T-helper 1 cell treated with Interleukin-12 subunit alpha and Interleukin-12 subunit beta and Interleukin-4 antibody, amounts not matched to agents 30 μg/mL and 1 μg/mL, for 36 hours (primary cell): ENCODE measurements at regions not wholly inside any gene's neighbourhood (a gene's known extent, or its start where the extent isn't known, plus 50 kb on each side); places are given as distances from the start of the nearest gene placed in this dataset.

Experiments used
- H3K27ac Mint-ChIP-seq: one replicate; pipeline ENCODE4 v1.8.0; 2021; ENCODE audit warnings: mild to moderate bottlenecking, mixed read lengths
- H3K27me3 Mint-ChIP-seq: one replicate; pipeline ENCODE4 v1.8.0; 2021; ENCODE audit warnings: low read depth, mixed read lengths
- H3K36me3 Mint-ChIP-seq: one replicate; pipeline ENCODE4 v1.8.0; 2021; ENCODE audit warnings: low read depth, mixed read lengths
- H3K4me1 Mint-ChIP-seq: one replicate; pipeline ENCODE4 v1.8.0; 2021; ENCODE audit warnings: low read depth, mixed read lengths
- H3K4me3 Mint-ChIP-seq: one replicate; pipeline ENCODE4 v1.8.0; 2021; ENCODE audit warnings: mild to moderate bottlenecking, moderate library complexity, mixed read lengths
- H3K9me3 Mint-ChIP-seq: one replicate; pipeline ENCODE4 v1.8.0; 2021; ENCODE audit warnings: mixed read lengths

DNA sequence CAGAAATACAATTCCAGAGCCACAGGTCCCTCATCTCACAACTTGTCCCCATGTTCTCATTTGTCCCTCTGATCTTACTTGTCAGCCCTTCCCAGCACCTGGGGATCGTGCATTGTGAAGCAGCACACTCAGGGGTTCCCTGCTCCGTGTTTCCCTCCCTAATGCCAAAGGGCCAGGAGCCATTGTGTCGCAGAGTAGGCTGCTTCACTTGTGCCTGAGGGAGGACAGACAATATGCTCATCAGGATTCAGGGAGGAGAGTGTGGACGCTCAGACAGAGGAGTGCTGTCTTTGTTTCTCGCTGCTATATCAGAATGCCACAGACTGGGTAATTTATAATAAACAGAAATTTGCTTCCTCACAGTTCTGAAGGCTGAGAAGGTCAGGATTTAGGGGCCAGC lies 315.3 kb downstream of the TRIML1 start:
- Mint-ChIP-seq H3K9me3 (peaks cover 29% of the 10 kb centered on the region), H3K27me3 (no peaks in the 10 kb centered on the region), H3K27ac (no peak overlapping the region), H3K4me1 (no peaks in the 10 kb centered on the region), H3K4me3 (no peak overlapping the region), H3K36me3 (no peaks in the 10 kb centered on the region)

DNA sequence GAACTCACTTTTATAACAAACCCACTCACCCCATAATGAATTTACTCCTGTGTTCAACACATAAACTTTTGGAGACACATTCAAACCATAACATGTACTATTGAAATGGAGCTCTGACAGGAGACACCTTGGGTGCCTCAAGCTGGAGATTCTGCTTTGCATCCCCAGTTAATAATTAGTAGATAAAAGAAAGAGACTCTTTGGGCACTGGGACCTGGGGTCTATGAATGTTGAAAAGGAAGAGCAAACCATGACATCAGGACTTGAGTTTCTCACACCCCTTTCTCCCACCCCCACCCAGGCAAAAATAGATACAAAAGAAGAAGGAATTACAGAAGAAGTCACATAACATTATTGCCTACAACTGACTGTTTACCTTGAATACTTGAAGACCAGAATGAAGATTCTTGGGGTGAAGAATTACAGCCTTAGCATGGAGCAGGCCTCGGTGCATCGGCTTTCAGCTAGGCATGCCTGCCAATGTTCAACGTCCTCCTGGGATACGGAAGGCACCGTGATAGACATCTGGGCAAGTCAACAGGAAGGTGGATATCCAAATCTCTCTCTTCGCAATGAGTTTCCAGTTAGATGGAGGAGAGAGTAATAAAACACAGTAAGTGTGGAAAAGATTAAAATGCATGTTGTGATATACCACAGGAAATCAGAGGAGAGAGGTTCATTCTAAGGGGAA lies 316.0 kb downstream of the TRIML1 start:
- H3K27ac Mint-ChIP-seq, result no peak overlapping the region
- no peaks in the 10 kb centered on the region for H3K36me3 Mint-ChIP-seq
- no peaks in the 10 kb centered on the region for H3K27me3 Mint-ChIP-seq
- no peaks in the 10 kb centered on the region for H3K4me1 Mint-ChIP-seq
- H3K4me3 Mint-ChIP-seq, result no peak overlapping the region
- peaks cover 33% of the 10 kb centered on the region for H3K9me3 Mint-ChIP-seq

DNA sequence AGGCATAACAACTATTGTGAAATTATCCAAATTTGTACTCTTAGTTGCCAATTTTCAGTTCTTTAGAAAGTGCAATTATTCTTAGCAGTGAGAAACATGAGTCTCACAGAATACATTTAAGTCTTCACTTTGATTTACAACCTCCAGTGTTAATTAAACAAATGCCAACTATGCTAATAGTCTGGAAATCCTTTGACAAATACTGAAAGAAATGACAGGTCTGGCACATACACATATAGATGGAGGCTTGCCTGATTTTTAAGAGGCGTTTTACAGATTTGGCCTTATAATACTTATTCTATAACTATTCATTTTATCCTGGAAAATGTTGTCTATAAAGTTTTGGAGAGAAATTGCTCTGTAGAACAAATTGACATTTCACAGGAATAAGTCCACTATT lies 320.1 kb downstream of the TRIML1 start:
- Mint-ChIP-seq H3K9me3 (peaks cover 48% of the 10 kb centered on the region), H3K27ac (no peak overlapping the region), H3K4me3 (no peak overlapping the region), H3K36me3 (no peaks in the 10 kb centered on the region), H3K4me1 (no peaks in the 10 kb centered on the region), H3K27me3 (no peaks in the 10 kb centered on the region)

DNA sequence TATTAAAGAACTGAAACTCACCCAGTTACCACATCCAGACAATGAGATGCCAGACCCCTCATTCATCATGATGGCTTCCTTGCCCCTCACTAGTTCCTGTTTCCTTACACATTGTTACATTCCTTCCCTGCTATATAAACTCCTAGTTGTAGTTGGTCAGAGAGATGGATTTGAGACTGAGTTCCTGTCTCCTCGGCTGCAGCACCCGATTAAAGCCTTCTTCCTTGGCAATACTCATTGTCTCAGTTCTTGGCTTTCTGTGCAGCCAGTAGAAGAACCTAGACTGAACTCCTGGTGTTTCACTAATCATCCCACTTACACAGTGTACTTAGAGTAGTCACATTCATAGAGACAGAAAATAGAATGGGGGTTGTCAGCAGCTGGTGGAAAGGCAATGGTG lies 324.7 kb downstream of the TRIML1 start:
- no peaks in the 10 kb centered on the region for H3K36me3 Mint-ChIP-seq
- no peaks in the 10 kb centered on the region for H3K4me1 Mint-ChIP-seq
- peaks cover 21% of the 10 kb centered on the region for H3K9me3 Mint-ChIP-seq
- no peak overlapping the region for H3K27ac Mint-ChIP-seq
- H3K27me3 Mint-ChIP-seq, result no peaks in the 10 kb centered on the region
- H3K4me3 Mint-ChIP-seq, result no peak overlapping the region

DNA sequence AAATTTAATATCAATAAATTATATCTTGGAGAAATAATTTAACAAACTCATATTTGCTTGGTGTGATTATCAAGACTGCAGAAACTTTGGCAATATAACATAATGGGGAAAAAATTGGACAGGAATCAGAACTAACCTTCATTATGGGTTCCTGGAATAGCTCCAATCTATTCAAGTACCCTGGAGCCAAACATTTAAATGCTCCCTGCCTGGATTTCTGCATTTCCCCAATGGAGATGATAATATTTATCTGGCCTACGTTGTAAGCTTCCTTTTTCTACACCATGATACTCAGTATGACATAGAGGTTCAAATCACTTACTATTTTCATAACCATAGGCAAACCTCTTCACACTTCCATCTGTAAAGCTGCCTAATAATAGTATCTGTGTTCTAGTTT lies 326.8 kb downstream of the TRIML1 start:
- H3K27ac Mint-ChIP-seq, result no peak overlapping the region
- H3K4me3 Mint-ChIP-seq, result no peak overlapping the region
- H3K27me3 Mint-ChIP-seq, result no peaks in the 10 kb centered on the region
- peaks cover 17% of the 10 kb centered on the region for H3K9me3 Mint-ChIP-seq
- no peaks in the 10 kb centered on the region for H3K36me3 Mint-ChIP-seq
- H3K4me1 Mint-ChIP-seq, result no peaks in the 10 kb centered on the region

DNA sequence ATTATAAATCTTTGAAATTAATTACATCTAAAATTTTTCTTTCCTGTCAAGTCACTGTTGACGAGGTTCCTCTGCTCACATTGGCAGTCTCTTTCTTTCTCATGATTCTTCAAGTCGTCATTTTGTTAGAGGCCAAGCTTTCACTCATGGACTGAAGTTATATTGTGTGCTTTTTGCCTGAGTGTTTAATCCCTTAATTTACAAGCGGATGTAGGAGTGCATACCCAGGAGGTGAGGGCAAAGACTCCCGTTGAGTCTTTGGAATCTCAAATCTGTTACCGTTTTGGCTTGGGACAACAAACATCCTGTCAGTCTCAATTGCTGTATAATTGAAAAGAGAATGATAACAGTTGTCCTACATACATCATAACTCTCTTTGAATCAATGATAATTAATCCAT lies 345.0 kb downstream of the TRIML1 start:
- Mint-ChIP-seq H3K27me3 (no peaks in the 10 kb centered on the region), H3K36me3 (no peaks in the 10 kb centered on the region), H3K27ac (no peak overlapping the region), H3K9me3 (peaks cover 22% of the 10 kb centered on the region), H3K4me3 (no peak overlapping the region), H3K4me1 (no peaks in the 10 kb centered on the region)

DNA sequence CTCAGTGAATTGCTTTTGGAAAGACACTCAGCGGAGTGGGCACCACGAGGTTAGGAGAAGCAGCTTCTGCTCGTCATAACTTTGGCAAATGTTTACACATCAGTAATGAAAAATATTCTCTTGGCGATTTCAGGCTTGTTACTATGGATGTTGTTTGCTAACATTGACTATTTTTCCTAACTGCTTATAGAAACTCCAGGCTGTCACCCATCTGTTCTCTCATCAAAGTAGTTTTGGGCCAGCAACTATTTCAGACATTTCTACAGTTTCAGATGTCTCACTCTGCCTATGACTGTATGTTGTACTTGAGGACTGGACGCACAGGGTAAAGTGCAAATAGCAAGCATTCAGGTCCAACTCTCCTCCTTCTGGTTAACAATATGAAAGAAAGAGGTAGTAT lies 346.7 kb downstream of the TRIML1 start:
- H3K4me3 Mint-ChIP-seq, result no peak overlapping the region
- peaks cover 21% of the 10 kb centered on the region for H3K9me3 Mint-ChIP-seq
- H3K27me3 Mint-ChIP-seq, result no peaks in the 10 kb centered on the region
- no peaks in the 10 kb centered on the region for H3K4me1 Mint-ChIP-seq
- H3K27ac Mint-ChIP-seq, result no peak overlapping the region
- no peaks in the 10 kb centered on the region for H3K36me3 Mint-ChIP-seq

DNA sequence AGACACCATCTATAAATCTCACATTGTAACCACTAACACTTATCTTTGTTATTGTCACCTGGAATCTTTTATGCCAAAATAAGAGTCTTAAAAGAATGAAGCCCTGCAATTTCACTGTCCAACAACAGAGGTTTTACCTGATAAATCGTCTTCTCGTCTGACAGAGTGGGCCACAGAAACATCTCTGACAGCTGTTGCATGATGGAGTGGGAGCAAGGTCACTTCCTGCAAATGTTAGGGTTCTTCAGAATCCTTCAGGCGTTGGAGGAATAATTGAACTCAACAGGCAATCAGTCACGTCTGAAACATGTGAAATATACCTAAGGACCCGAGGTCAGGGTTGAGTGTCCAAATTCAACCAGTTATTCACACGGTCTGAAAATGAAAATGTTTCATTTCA lies 353.6 kb downstream of the TRIML1 start:
- H3K9me3 Mint-ChIP-seq, result peaks cover 20% of the 10 kb centered on the region
- no peak overlapping the region for H3K4me3 Mint-ChIP-seq
- no peaks in the 10 kb centered on the region for H3K27me3 Mint-ChIP-seq
- H3K27ac Mint-ChIP-seq, result no peak overlapping the region
- H3K4me1 Mint-ChIP-seq, result no peaks in the 10 kb centered on the region
- no peaks in the 10 kb centered on the region for H3K36me3 Mint-ChIP-seq

DNA sequence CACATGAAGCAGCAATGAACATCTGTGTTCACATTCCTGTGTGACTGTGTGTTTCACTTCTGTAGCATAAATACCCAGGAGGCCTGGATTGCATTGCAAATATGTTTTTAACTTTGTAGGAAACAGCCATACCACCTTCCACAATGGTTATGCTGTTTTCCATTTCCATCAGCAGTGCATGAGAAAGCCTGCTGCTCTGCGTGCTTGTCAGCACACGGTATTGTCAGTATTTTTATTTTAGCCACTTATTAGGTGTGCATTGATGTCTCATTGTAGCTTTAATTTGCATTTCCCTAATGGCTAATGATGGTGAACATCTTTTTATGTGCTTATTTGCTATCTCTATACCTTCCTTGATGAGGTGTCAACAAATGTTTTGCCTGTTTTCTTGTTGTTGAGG lies 355.9 kb downstream of the TRIML1 start:
- no peaks in the 10 kb centered on the region for H3K4me1 Mint-ChIP-seq
- H3K36me3 Mint-ChIP-seq, result no peaks in the 10 kb centered on the region
- H3K9me3 Mint-ChIP-seq, result peaks cover 24% of the 10 kb centered on the region
- H3K27ac Mint-ChIP-seq, result no peak overlapping the region
- no peak overlapping the region for H3K4me3 Mint-ChIP-seq
- no peaks in the 10 kb centered on the region for H3K27me3 Mint-ChIP-seq

DNA sequence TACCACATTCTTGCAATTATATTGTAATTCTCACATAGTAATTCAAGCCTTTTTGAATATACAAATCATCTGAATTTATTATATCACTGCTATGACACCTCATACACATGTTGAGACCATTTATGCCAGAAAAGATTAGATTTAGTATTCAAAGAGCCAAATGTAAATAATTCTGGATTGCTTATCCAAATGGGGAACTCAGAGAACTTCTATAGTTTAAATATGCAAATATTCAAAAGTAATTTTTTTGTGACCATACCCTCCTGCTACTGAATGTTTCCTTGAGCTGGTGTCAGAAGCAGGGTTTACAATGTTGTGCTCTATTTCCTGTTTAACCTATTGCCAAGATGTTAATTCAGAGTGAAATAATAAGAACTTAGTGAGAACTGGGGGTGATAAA lies 372.2 kb downstream of the TRIML1 start:
- H3K4me1 Mint-ChIP-seq, result no peaks in the 10 kb centered on the region
- no peaks in the 10 kb centered on the region for H3K36me3 Mint-ChIP-seq
- no peak overlapping the region for H3K4me3 Mint-ChIP-seq
- H3K9me3 Mint-ChIP-seq, result peaks cover 37% of the 10 kb centered on the region
- H3K27me3 Mint-ChIP-seq, result no peaks in the 10 kb centered on the region
- H3K27ac Mint-ChIP-seq, result no peak overlapping the region

DNA sequence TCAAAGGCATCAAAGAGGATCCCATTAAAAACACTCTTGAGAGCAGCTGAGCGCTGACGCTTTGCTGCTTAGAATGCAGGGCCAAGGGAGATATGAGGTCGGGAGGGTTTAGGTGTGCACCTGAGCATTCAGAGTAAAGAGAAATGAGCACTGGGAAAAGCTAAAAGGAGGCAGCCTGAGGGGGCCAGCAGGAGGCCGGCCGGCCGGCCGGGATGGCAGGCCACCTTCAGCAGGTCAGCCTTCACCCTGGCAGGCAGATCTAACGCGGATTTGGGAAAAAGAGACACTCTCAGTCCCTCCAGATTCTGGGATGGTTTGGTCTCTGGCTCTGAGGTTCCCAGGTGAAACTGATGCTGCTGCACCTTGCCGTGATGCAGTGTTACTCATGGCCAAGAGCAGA lies 393.5 kb downstream of the TRIML1 start:
- H3K4me3 Mint-ChIP-seq, result no peak overlapping the region
- no peaks in the 10 kb centered on the region for H3K27me3 Mint-ChIP-seq
- peaks cover 26% of the 10 kb centered on the region for H3K9me3 Mint-ChIP-seq
- H3K4me1 Mint-ChIP-seq, result no peaks in the 10 kb centered on the region
- no peaks in the 10 kb centered on the region for H3K36me3 Mint-ChIP-seq
- no peak overlapping the region for H3K27ac Mint-ChIP-seq

DNA sequence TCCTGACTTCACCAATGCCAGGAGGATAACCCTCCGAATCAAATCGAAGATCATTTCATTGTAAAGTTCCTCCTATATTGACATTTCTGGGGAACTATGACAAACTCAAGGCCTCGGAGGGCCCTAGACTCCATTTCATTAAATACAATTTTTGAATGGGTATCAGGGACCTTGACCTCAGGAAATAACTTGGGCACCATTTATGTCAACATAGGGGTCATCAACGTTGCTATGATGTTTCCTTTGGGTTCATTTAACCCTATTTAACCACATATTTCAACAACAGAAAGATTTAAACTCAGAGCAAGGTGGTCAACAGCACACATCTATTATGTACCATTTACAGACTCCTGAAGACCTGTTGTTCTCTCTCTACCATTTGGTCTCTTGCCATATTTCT lies 395.1 kb downstream of the TRIML1 start:
- H3K36me3 Mint-ChIP-seq, result no peaks in the 10 kb centered on the region
- H3K27me3 Mint-ChIP-seq, result no peaks in the 10 kb centered on the region
- H3K4me3 Mint-ChIP-seq, result no peak overlapping the region
- H3K9me3 Mint-ChIP-seq, result peaks cover 32% of the 10 kb centered on the region
- no peak overlapping the region for H3K27ac Mint-ChIP-seq
- H3K4me1 Mint-ChIP-seq, result no peaks in the 10 kb centered on the region

DNA sequence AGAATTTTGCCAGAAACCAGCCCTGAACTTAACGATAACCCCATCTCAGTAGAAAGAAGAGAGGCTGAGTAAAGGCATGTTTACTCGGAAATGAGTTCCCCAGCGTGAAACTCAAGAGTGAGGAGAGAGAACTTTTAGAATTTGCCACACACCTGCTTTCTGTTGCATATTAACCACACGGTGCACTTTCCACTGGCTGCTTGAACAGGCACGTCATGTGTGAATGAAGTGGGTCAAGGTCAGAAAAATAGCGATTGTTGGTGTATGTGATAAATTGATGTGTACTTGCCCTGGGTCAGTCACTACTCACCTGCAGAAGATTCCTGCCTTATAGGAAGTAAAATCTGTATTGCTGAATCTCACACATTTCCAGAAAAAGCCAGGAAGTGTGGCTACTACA lies 395.7 kb downstream of the TRIML1 start:
- H3K27ac Mint-ChIP-seq, result no peak overlapping the region
- H3K9me3 Mint-ChIP-seq, result peaks cover 33% of the 10 kb centered on the region
- no peak overlapping the region for H3K4me3 Mint-ChIP-seq
- H3K36me3 Mint-ChIP-seq, result no peaks in the 10 kb centered on the region
- H3K4me1 Mint-ChIP-seq, result no peaks in the 10 kb centered on the region
- H3K27me3 Mint-ChIP-seq, result no peaks in the 10 kb centered on the region

DNA sequence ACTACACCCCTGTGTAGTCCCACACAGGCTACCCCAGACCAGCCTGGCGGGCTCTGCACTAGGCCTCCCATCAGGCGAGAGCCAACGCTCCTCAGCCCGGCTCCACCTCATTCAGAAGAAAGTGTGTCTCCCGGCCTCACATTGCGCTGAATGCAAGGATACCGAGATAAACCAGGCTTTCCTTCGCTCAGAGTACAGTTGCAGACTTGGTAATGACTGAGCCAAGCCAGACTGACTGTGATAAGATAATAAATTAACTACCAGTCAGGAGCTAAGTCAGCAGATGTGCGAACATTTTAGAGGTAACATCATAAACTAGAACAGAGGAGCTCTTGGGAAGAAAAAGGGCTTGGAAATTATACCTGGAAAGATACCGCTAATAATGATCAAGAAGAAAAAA lies 397.6 kb downstream of the TRIML1 start:
- no peak overlapping the region for H3K4me3 Mint-ChIP-seq
- no peaks in the 10 kb centered on the region for H3K4me1 Mint-ChIP-seq
- no peaks in the 10 kb centered on the region for H3K36me3 Mint-ChIP-seq
- no peak overlapping the region for H3K27ac Mint-ChIP-seq
- peaks cover 26% of the 10 kb centered on the region for H3K9me3 Mint-ChIP-seq
- no peaks in the 10 kb centered on the region for H3K27me3 Mint-ChIP-seq

DNA sequence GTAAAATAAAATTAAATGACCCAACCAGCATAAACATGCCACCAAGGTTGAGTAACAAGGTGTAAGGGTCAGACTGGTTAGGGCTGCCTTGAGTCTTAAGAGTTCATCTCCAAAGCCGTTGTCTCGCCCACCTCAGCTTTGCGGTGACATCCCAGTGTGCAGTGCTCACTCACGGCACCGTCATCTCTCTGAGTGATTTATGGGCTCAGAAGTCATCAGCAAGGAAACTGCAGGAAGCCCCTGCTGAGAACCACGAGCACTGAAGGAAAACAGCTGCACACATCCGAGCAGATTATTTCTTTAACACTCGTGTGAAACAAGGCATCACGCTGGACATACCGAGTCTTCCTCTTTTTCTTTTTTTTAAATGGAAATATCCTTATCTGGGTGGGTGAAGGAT lies 411.1 kb downstream of the TRIML1 start:
- no peaks in the 10 kb centered on the region for H3K36me3 Mint-ChIP-seq
- no peak overlapping the region for H3K27ac Mint-ChIP-seq
- no peak overlapping the region for H3K4me3 Mint-ChIP-seq
- H3K27me3 Mint-ChIP-seq, result no peaks in the 10 kb centered on the region
- no peaks in the 10 kb centered on the region for H3K4me1 Mint-ChIP-seq
- H3K9me3 Mint-ChIP-seq, result peaks cover 22% of the 10 kb centered on the region

DNA sequence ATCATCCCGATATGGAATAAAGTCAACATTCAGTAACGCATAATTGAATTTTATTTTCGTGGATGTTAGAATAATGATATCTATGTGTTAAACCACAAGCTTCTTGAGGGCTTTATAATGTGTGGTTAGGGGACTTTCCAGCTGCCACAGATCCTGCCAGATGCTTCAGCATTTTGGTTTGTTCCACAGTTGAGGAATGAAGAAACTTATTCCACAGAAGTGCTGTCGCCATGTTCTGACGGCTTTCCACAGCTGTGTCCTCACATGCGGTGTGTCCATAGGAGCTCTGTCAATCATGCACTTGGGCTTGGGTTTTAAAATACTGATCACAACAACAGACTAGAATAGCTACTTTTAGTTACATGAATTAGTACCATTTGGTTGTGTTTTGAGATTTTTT lies 411.9 kb downstream of the TRIML1 start:
- Mint-ChIP-seq H3K4me1 (no peaks in the 10 kb centered on the region), H3K9me3 (peaks cover 24% of the 10 kb centered on the region), H3K27me3 (no peaks in the 10 kb centered on the region), H3K36me3 (no peaks in the 10 kb centered on the region), H3K4me3 (no peak overlapping the region), H3K27ac (no peak overlapping the region)
